ENCODE measurements at regions not wholly inside any gene's neighbourhood (a gene's known extent, or its start where the extent isn't known, plus 50 kb on each side); places are given as distances from the start of the nearest gene placed in this dataset.

DNA sequence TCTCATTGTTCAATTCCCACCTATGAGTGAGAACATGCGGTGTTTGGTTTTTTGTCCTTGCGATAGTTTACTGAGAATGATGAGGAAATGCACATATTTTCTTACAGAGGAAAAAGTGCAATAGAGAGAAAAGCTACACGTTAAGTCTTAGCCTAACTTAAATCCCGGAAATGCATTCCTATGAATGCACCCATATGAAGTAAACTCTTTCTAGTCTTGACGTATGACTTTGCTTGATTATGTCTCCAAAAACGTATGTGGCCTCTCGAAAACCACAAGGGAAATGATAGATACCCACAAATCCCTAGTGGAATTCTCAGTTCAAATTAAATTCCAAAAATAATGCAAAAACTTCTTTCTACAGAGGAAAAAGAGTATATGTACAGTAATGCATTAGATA, 90.7 kb upstream of the SASH1 start:
- TF ChIP-seq, protein P1, sequence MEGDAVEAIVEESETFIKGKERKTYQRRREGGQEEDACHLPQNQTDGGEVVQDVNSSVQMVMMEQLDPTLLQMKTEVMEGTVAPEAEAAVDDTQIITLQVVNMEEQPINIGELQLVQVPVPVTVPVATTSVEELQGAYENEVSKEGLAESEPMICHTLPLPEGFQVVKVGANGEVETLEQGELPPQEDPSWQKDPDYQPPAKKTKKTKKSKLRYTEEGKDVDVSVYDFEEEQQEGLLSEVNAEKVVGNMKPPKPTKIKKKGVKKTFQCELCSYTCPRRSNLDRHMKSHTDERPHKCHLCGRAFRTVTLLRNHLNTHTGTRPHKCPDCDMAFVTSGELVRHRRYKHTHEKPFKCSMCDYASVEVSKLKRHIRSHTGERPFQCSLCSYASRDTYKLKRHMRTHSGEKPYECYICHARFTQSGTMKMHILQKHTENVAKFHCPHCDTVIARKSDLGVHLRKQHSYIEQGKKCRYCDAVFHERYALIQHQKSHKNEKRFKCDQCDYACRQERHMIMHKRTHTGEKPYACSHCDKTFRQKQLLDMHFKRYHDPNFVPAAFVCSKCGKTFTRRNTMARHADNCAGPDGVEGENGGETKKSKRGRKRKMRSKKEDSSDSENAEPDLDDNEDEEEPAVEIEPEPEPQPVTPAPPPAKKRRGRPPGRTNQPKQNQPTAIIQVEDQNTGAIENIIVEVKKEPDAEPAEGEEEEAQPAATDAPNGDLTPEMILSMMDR (conservative IDR thresholded peaks at IDR 0.05 in 1 of 2, IDR thresholded peaks at IDR 0.05 in 1 of 2; ENCODE audit: extremely low read depth in 1 of 2, insufficient read depth in 1 of 2, low read depth in 1 of 2, low read length in 2 of 2): no peak
- no peak for TF ChIP-seq EZH2 (IDR thresholded peaks at IDR 0.05; ENCODE audit: borderline replicate concordance, low read length)

Measured in mammary epithelial cell (primary cell).